ENCODE measurements at regions not wholly inside any gene's neighbourhood (a gene's known extent, or its start where the extent isn't known, plus 50 kb on each side); places are given as distances from the start of the nearest gene placed in this dataset.

DNA sequence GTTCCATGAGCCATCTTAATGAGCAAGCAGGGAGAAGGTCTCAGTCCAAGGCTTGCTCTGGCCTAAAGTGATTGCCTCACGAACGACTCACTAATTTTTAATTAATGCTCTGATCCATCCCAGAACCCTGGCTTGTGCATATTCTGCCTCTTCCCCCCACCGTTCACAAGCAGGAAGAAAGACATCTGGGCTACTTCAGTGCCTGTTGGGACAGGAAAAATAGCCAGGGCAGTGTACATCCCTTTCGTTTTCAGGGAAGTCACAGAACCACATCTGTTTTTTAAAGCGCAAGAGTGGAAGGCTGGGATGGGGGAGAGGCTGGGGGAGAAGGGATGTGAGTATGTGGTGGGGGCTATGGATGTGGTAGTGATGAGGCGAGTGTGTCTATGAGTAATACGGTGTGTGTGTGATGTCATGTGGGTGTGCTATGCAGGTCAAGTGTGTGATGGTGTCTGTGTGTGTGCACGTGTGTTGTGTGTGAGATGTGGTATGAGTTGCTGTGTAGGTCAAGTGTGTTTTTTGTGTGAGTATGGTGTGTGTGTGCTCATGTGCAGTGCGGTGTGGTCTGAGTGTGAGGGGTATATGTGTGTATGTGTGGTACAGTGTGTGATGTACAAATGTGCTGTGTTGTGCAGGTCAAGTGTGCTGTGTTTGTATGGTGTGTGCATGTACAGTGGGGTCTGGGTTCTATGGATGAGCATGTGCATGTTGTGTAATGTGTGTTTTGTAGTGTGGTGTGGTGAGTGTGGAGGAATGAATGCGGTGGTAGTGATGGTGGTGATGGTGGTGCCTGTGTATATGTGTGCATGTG, 64.9 kb upstream of the SYT6 start:
- TF ChIP-seq EZH2phosphoT487 (IDR thresholded peaks at IDR 0.05; ENCODE audit: borderline replicate concordance, low read length) (no peak), EZH2 (IDR thresholded peaks at IDR 0.05; ENCODE audit: low read length, unreplicated experiment) (no peak)
- TF ChIP-seq, protein P1, sequence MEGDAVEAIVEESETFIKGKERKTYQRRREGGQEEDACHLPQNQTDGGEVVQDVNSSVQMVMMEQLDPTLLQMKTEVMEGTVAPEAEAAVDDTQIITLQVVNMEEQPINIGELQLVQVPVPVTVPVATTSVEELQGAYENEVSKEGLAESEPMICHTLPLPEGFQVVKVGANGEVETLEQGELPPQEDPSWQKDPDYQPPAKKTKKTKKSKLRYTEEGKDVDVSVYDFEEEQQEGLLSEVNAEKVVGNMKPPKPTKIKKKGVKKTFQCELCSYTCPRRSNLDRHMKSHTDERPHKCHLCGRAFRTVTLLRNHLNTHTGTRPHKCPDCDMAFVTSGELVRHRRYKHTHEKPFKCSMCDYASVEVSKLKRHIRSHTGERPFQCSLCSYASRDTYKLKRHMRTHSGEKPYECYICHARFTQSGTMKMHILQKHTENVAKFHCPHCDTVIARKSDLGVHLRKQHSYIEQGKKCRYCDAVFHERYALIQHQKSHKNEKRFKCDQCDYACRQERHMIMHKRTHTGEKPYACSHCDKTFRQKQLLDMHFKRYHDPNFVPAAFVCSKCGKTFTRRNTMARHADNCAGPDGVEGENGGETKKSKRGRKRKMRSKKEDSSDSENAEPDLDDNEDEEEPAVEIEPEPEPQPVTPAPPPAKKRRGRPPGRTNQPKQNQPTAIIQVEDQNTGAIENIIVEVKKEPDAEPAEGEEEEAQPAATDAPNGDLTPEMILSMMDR (conservative IDR thresholded peaks at IDR 0.05; ENCODE audit: low read depth, low read length) = no peak
